ENCODE measurements at regions not wholly inside any gene's neighbourhood (a gene's known extent, or its start where the extent isn't known, plus 50 kb on each side); places are given as distances from the start of the nearest gene placed in this dataset.

DNA sequence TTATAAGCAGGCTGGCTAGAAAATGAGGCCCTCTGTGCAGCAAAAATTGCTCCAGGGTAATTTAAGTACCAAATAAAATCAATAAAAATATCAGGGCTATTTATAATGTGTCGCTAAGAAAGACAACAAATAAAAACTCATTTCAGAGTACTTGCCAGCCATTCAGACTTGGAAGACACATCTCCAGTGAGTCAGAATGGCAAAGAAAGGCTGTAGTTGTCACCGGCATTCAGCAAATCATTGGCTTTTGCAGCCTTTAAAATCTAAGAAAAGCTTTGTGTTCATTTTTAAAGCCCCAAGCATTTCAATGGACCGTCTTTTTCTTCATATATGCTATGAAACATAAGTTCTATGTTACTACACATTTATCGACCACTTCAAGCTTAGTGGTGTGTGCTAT, 141.1 kb upstream of the HNMT start:
- Histone ChIP-seq H3K9me3 (no peaks in the 10 kb centered on the region), H3K36me3 (ENCODE audit: low read depth) (no peaks in the 10 kb centered on the region), H3K4me3 (no peak overlapping the region), H3K4me1 (ENCODE audit: low read depth) (no peaks in the 10 kb centered on the region)
- DNase-seq: no peak
- TF ChIP-seq, protein P1, sequence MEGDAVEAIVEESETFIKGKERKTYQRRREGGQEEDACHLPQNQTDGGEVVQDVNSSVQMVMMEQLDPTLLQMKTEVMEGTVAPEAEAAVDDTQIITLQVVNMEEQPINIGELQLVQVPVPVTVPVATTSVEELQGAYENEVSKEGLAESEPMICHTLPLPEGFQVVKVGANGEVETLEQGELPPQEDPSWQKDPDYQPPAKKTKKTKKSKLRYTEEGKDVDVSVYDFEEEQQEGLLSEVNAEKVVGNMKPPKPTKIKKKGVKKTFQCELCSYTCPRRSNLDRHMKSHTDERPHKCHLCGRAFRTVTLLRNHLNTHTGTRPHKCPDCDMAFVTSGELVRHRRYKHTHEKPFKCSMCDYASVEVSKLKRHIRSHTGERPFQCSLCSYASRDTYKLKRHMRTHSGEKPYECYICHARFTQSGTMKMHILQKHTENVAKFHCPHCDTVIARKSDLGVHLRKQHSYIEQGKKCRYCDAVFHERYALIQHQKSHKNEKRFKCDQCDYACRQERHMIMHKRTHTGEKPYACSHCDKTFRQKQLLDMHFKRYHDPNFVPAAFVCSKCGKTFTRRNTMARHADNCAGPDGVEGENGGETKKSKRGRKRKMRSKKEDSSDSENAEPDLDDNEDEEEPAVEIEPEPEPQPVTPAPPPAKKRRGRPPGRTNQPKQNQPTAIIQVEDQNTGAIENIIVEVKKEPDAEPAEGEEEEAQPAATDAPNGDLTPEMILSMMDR (IDR thresholded peaks at IDR 0.05): no peak
- no peak for ATAC-seq
- intact Hi-C loops (cut with DNase I, micrococcal nuclease): no loop called here

DNA sequence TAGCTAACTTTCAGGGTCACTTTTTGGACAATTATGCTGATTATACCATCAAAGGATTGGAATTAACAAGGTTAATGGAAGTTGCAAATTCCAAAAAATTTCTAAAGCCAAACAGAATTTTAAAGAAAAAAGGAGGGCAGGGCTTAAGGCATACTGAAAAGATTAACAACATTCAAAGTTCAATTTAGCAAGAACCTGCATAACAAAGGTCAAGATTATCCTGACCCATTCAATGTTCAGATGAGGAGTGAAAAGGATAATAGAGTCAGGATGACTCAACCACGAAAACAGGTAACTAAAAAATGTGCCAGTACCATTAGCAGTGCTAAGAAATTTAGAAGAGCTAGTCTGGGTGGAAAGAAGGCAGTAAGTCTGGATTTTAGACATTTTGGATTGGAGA, 139.8 kb upstream of the HNMT start:
- Histone ChIP-seq H3K4me1 (ENCODE audit: low read depth) (no peaks in the 10 kb centered on the region), H3K9me3 (no peaks in the 10 kb centered on the region), H3K36me3 (ENCODE audit: low read depth) (no peaks in the 10 kb centered on the region), H3K4me3 (no peak overlapping the region)
- DNase-seq (no peak), ATAC-seq (no peak)
- intact Hi-C loops (cut with DNase I, micrococcal nuclease): no loop called here
- TF ChIP-seq, protein P1 (IDR thresholded peaks at IDR 0.05): no peak

DNA sequence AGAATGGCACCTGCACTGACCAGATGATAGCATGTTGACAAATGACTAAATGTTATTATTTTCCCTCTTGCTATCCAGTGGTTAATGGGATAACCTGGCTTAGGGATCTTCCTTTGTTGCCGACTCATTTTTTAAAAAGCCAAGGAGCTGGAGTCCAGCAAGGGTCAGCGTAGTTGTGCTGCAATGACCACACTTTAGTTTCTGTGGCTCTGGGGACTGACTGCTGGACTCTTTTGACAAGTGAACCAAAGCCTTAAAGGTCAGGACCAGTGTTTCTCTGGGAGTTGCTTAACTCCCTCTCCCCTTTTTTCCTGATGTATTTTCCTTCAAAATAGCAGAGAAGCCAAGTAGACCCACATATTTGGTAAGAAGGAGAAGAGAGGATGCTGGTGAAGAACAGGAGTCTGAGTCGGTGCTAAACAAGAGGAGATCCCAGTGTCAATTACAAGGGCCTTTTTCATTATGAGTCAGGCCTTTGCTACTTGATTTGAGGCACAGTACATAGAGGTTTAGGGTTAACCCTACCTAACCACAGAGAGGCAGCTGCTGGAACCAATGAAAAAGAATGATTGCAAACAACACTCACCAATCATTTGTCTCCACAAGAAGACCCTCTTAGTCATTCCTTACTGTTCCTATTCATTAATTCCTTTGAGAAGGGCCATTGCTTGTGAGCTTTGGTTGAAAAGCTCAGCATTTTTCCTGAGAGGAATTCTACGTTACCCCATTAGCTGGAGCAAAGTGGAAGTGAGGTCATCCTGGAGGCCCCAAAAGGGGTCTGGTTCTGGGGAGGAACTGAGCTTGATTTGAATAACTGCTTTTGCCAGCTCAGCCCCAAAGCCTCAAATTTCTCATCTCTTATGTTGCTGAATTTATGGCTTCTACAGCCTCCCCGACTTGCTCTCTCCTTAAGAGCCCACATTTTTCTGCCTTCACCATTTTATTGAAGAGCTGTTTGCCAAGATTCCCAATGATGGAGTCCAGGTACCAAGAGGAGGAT, 137.6 kb upstream of the HNMT start:
- DNase-seq: no peak
- intact Hi-C loops (cut with DNase I, micrococcal nuclease): no loop called here
- Histone ChIP-seq H3K4me3 (no peak overlapping the region), H3K9me3 (no peaks in the 10 kb centered on the region), H3K4me1 (ENCODE audit: low read depth) (no peaks in the 10 kb centered on the region), H3K36me3 (ENCODE audit: low read depth) (no peaks in the 10 kb centered on the region)
- ATAC-seq: no peak
- TF ChIP-seq, protein P1 (IDR thresholded peaks at IDR 0.05): no peak

DNA sequence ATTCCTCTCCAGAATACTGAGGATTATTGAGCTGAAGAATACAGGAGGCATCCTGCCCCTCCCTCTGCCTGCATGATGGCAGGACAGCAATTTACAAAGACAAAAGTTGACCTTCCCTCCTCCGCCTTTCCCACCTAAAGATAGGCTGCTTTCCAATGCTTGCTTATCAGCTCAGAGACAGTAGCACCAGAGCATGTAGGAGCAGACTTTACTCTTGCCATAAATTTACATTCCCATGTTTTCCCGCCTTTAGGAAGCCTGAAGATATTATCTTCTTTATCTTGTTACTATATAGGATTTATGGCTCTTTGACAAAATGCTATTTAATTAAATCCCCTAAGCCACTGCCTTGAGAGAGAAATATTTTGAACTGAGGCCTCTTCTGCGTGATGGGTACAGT, 135.6 kb upstream of the HNMT start:
- intact Hi-C loops (cut with DNase I, micrococcal nuclease): no loop called here
- TF ChIP-seq, protein P1 (IDR thresholded peaks at IDR 0.05): no peak
- H3K9me3 ChIP-seq: no peaks in the 10 kb centered on the region
- H3K4me1 ChIP-seq (ENCODE audit: low read depth): no peaks in the 10 kb centered on the region
- DNase-seq (no peak), ATAC-seq (no peak)
- no peak overlapping the region for H3K4me3 ChIP-seq
- no peaks in the 10 kb centered on the region for H3K36me3 ChIP-seq (ENCODE audit: low read depth)

DNA sequence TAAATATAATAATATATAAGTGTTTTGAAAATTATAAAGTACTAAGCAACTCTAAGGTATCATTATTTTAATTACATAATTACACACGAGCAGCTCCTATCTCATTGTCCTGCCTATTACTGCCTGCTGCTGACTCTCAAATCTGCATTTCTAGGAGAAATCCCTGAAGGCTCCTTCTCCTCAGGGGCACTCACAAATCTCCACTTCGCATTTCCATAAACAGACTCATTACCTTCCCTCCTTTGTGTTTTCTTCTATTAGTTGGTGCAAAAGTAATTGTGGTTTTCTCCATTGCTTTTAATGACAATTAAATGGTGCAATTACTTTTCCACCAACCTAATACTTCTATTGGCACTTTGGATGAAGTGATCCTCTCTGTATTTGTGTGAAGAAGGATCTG, 135.0 kb upstream of the HNMT start:
- ATAC-seq: no peak
- no peaks in the 10 kb centered on the region for H3K9me3 ChIP-seq

More for the DNA sequence above, 135.0 kb upstream of the HNMT start:
- TF ChIP-seq, protein P1 (IDR thresholded peaks at IDR 0.05): no peak
- Histone ChIP-seq H3K4me1 (ENCODE audit: low read depth) (no peaks in the 10 kb centered on the region), H3K4me3 (no peak overlapping the region), H3K36me3 (ENCODE audit: low read depth) (no peaks in the 10 kb centered on the region)
- DNase-seq: no peak
- intact Hi-C loops (cut with DNase I, micrococcal nuclease): no loop called here

Data from mucosa of descending colon (tissue), 3 donors.